Upper lobe of left lung (tissue), 6 donors: ENCODE measurements at regions not wholly inside any gene's neighbourhood (a gene's known extent, or its start where the extent isn't known, plus 50 kb on each side); places are given as distances from the start of the nearest gene placed in this dataset.

Source experiments
- ATAC-seq, 2 donors: fragments of 200-7000 bp; cut with Tn5 transposase; one replicate each; pipeline ENCODE4 v1.9.1; 2022; ENCODE audit warnings: mild to moderate bottlenecking in 2 of 2, moderate library complexity in 2 of 2; ENCODE audit not compliant: low FRiP score in 2 of 2
- DNase-seq, 2 donors: peaks; one replicate each; pipeline ENCODE4 v3.0.0-alpha.2; 2019 to 2020
- H3K27ac ChIP-seq, 4 donors: fragments of 200-600 bp; sonication (generic); one replicate each; pipeline ENCODE4 v1.5.1; 2016 to 2019
- H3K27me3 ChIP-seq, 4 donors: fragments of 200-600 bp; sonication (generic); one replicate each; pipeline ENCODE4 v1.5.1; 2017 to 2019
- H3K36me3 ChIP-seq, 4 donors: fragments of 200-600 bp; sonication (generic); one replicate each; pipeline ENCODE4 v1.5.1; 2016 to 2019
- H3K4me1 ChIP-seq, 4 donors: fragments of 200-600 bp; sonication (generic); one replicate each; pipeline ENCODE4 v1.5.1; 2018 to 2019
- H3K4me3 ChIP-seq, 4 donors: fragments of 200-600 bp; sonication (generic); one replicate each; pipeline ENCODE4 v1.5.1; 2017 to 2019; ENCODE audit warnings: mild to moderate bottlenecking in 2 of 4, moderate library complexity in 1 of 4
- H3K9me3 ChIP-seq, 4 donors: fragments of 200-600 bp; sonication (generic); one replicate each; pipeline ENCODE4 v1.5.1; 2018 to 2019
- CTCF ChIP-seq, 6 experiments: fragments of 450-650 bp in 4 of 6; fragments of 200-600 bp in 2 of 6; sonication (generic) in 2 of 6; IDR thresholded peaks; one replicate each; pipeline ENCODE4 v1.5.1; 2016 to 2019; ENCODE audit warnings: antibody characterized with exemption in 6 of 6
- EP300 ChIP-seq, 4 donors: sonication (generic); formaldehyde crosslinking; IDR thresholded peaks; one replicate each; pipeline ENCODE4 v1.5.1; 2017; ENCODE audit warnings: antibody characterized with exemption in 4 of 4, control low read depth in 2 of 4
- POLR2A ChIP-seq, 4 donors: fragments of 450-650 bp; IDR thresholded peaks; one replicate each; pipeline ENCODE4 v1.5.1; 2016 to 2017; ENCODE audit warnings: antibody characterized with exemption in 4 of 4, mild to moderate bottlenecking in 2 of 4
- POLR2AphosphoS5 ChIP-seq, 2 donors: sonication (generic); formaldehyde crosslinking; IDR thresholded peaks; one replicate each; pipeline ENCODE4 v1.5.1; 2017; ENCODE audit warnings: antibody characterized with exemption in 2 of 2
- WGBS, 2 donors: methylation state at CpG; one replicate each; pipeline ENCODE4 v1.1.5; 2017 to 2018; 5-methylcytosine and 5-hydroxymethylcytosine counted together
- donor health status: DM: no; HTN: no; CAD: no; lungs with moderate emphysema.
- donor health status: DM: no; HTN: yes; CAD: no; lungs with severe emphysema.

- TF ChIP-seq EP300 (IDR thresholded peaks at IDR 0.05) (no peak), POLR2A (IDR thresholded peaks at IDR 0.05) (no peak), CTCF (IDR thresholded peaks at IDR 0.05) (no peak), POLR2AphosphoS5 (IDR thresholded peaks at IDR 0.05) (no peak)
- H3K9me3 ChIP-seq, result no peaks in the 10 kb centered on the region
- no peak for ATAC-seq
These were observed 104.0 kb upstream of the BMP2K start for GRCh38 chr4:78671903-78672815.

GRCh38 chr4:78673337-78673736 is 102.8 kb upstream of the BMP2K start:
- H3K36me3 ChIP-seq, result no peaks in the 10 kb centered on the region
- no peak for DNase-seq
- 91 to 95% methylated on average over 2 of the region's 2 CpGs for WGBS, 2 donors
- no peaks in the 10 kb centered on the region for H3K9me3 ChIP-seq
- peaks cover 3 to 15% (median 7%) of the 10 kb centered on the region in 4 donors for H3K4me1 ChIP-seq
- TF ChIP-seq POLR2A (IDR thresholded peaks at IDR 0.05) (no peak), CTCF (IDR thresholded peaks at IDR 0.05) (no peak), EP300 (IDR thresholded peaks at IDR 0.05) (no peak), POLR2AphosphoS5 (IDR thresholded peaks at IDR 0.05) (no peak)
- no peak overlapping the region for H3K4me3 ChIP-seq
- no peak for ATAC-seq
- H3K27ac ChIP-seq, result no peak overlapping the region
- H3K27me3 ChIP-seq, result no peaks in the 10 kb centered on the region

More at GRCh38 chr4:78671903-78672815, 104.0 kb upstream of the BMP2K start:
- no peaks in the 10 kb centered on the region for H3K36me3 ChIP-seq
- DNase-seq, result no peak
- H3K4me3 ChIP-seq, result no peak overlapping the region
- H3K27ac ChIP-seq, result peak overlapping the region in 1 of 4 donors; percentile 39
- no peaks in the 10 kb centered on the region for H3K27me3 ChIP-seq
- H3K4me1 ChIP-seq, result peaks cover 12 to 24% (median 16%) of the 10 kb centered on the region in 4 donors
- WGBS, 2 donors, result 75% methylated on average over 5 of the region's 5 CpGs

- ATAC-seq (no peak), DNase-seq (no peak)
- Histone ChIP-seq H3K4me1 (peaks cover 3 to 12% (median 7%) of the 10 kb centered on the region in 4 donors), H3K4me3 (no peak overlapping the region), H3K36me3 (no peaks in the 10 kb centered on the region), H3K27me3 (no peaks in the 10 kb centered on the region), H3K9me3 (no peaks in the 10 kb centered on the region), H3K27ac (no peak overlapping the region)
- 90 to 93% methylated on average over 1 of the region's 1 CpG for WGBS, 2 donors
- TF ChIP-seq CTCF (IDR thresholded peaks at IDR 0.05), result no peak
- TF ChIP-seq POLR2A (IDR thresholded peaks at IDR 0.05), result no peak
- TF ChIP-seq POLR2AphosphoS5 (IDR thresholded peaks at IDR 0.05), result no peak
- TF ChIP-seq EP300 (IDR thresholded peaks at IDR 0.05), result no peak
These were observed 100.8 kb upstream of the BMP2K start for GRCh38 chr4:78675325-78675724.

GRCh38 chr4:78682070-78682469 is 94.1 kb upstream of the BMP2K start:
- ATAC-seq, result no peak
- 94 to 97% methylated on average over 3 of the region's 3 CpGs for WGBS, 2 donors
- TF ChIP-seq CTCF (IDR thresholded peaks at IDR 0.05) (no peak), POLR2A (IDR thresholded peaks at IDR 0.05) (no peak), EP300 (IDR thresholded peaks at IDR 0.05) (no peak), POLR2AphosphoS5 (IDR thresholded peaks at IDR 0.05) (no peak)

More at GRCh38 chr4:78682070-78682469, 94.1 kb upstream of the BMP2K start:
- peaks cover 0 to 10% (median 7%) of the 10 kb centered on the region in 4 donors for H3K4me1 ChIP-seq
- H3K36me3 ChIP-seq, result no peaks in the 10 kb centered on the region
- no peak overlapping the region for H3K4me3 ChIP-seq
- H3K9me3 ChIP-seq, result no peaks in the 10 kb centered on the region
- no peak overlapping the region for H3K27ac ChIP-seq
- DNase-seq, result no peak
- no peaks in the 10 kb centered on the region for H3K27me3 ChIP-seq
